ENCODE measurements at regions not wholly inside any gene's neighbourhood (a gene's known extent, or its start where the extent isn't known, plus 50 kb on each side); places are given as distances from the start of the nearest gene placed in this dataset.

DNA sequence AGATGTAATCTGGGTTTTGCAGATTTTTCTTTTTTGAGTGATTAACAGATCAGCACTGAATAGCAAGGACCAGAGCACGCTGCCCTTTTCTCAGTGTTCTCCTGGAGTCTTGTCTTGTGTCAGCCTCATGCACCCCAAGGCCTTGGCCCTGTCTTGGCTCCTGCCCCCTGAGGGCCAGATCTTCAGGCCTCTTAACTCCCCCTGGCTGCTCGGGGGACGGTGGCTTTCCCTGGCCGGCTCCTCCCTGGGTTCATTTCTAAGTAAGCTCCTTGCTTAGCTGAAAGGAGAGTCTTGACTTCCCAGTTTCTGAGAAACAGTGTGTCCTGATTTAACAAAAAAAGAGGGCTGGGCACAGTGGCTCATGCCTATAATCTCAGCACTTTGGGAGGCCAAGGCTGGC, 1139.3 kb downstream of the BRD1 start:
- no peak overlapping the region for H3K27ac ChIP-seq
- H3K4me3 ChIP-seq: no peak overlapping the region
- TF ChIP-seq, protein P1, sequence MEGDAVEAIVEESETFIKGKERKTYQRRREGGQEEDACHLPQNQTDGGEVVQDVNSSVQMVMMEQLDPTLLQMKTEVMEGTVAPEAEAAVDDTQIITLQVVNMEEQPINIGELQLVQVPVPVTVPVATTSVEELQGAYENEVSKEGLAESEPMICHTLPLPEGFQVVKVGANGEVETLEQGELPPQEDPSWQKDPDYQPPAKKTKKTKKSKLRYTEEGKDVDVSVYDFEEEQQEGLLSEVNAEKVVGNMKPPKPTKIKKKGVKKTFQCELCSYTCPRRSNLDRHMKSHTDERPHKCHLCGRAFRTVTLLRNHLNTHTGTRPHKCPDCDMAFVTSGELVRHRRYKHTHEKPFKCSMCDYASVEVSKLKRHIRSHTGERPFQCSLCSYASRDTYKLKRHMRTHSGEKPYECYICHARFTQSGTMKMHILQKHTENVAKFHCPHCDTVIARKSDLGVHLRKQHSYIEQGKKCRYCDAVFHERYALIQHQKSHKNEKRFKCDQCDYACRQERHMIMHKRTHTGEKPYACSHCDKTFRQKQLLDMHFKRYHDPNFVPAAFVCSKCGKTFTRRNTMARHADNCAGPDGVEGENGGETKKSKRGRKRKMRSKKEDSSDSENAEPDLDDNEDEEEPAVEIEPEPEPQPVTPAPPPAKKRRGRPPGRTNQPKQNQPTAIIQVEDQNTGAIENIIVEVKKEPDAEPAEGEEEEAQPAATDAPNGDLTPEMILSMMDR (IDR thresholded peaks at IDR 0.05): no peak
- no peak for DNase-seq (ENCODE audit: low spot score)

DNA sequence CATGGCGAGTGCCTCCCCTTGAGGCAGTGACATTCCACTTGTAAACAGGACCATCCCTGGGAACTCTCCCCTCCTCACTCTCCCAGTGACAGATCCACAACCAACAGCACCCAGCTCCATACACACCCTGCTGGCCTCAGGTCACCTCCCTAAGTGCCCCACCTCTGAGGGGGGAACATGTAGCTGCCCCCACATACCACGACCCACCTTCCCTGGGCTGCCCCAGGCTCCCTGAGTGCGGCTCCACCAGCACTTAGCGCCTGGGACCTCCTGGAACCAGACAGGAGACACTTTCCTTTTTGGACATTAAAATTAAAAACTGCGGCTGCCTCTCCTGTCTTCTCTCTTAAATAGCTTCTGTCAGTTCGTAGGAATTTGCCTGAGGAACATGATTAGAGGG, 1140.1 kb downstream of the BRD1 start:
- Histone ChIP-seq H3K27ac (no peak overlapping the region), H3K4me3 (no peak overlapping the region)
- no peak for DNase-seq (ENCODE audit: low spot score)
- TF ChIP-seq, protein P1 (IDR thresholded peaks at IDR 0.05): no peak

DNA sequence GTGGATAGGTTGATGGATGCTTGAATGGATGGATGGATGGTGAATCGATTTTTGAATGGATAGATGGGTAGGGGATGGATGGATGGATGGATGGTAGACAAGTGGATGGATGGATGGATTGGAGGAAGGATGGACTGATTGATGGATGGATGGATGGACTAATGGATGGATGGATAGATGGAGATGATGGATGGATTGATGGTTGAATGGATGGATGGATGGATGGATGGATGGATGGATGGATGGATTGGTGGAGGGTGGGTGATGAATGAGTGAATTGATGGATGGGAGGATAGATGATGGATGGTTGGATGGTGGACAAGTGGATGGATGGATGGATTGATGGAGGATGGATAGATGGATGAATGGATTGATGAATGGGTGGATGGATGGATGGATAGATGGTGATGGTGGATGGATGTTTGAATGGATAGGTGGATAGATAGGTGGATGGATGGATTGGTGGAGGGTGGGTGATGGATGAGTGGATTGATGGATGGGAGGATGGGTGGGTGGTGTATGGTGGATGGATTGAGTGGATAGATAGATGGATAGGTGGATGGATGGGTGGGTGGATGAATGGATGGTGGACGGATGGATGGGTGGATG, 1140.9 kb downstream of the BRD1 start:
- TF ChIP-seq, protein P1 (IDR thresholded peaks at IDR 0.05): no peak
- DNase-seq (ENCODE audit: low spot score): no peak
- Histone ChIP-seq H3K4me3 (no peak overlapping the region), H3K27ac (no peak overlapping the region)

DNA sequence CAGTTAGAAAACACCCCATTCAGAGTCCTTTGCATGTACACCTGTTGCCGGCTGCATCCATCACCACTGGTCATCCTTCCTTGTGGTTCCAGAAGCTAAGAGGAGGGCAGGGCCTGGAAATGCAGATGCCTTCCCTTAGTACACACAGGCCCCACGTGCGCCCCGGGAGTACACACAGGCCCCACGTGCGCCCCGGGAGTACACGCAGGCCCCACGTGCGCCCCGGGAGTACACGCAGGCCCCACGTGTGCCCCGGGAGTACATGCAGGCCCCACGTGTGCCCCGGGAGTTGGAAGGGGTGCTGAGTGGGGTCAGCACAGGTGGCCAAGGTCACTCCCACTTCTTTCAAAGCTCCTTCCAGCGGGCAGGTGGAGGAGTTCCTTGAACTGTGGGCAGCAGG, 1141.9 kb downstream of the BRD1 start:
- TF ChIP-seq, protein P1 (IDR thresholded peaks at IDR 0.05): no peak
- no peak for DNase-seq (ENCODE audit: low spot score)
- Histone ChIP-seq H3K27ac (no peak overlapping the region), H3K4me3 (no peak overlapping the region)

DNA sequence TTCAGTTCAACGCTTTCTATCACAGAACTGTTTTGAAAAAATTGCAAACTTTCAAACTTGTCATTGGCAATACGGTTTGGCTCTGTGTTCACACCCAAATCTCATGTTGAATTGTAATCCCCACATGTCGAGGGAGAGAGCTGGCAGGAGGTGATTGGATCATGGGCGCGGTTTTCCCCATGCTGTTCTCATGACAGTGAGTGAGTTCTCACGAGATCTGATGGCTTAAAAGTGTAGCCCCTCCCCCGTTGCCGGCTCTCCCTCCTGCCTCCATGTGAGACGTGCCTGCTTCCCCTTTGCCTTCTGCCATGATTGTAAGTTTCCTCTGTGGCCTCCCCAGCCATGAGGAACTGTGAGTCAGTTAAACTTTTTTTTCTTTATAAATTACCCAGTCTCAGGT, 1144.0 kb downstream of the BRD1 start:
- Histone ChIP-seq H3K27ac (no peak overlapping the region), H3K4me3 (no peak overlapping the region)
- no peak for DNase-seq (ENCODE audit: low spot score)
- TF ChIP-seq, protein P1 (IDR thresholded peaks at IDR 0.05): no peak

DNA sequence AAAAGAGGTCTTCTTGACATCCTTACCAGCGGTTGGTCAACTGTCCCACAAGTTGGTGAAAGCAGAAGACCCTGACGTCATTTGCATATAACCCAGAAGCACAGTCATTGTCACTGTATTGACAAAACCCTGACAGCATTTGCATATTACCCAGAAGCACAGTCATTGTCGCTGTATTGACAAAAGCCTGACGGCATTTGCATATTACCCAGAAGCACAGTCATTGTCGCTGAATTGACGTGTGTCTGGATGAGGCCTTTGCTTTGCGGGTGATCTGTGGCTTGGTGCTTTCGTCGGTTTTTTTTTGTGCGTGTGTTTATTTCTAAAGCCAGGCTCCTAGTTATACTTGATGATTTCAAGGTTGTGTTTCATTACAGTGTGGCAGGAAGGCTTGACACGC, 1145.2 kb downstream of the BRD1 start:
- H3K4me3 ChIP-seq: no peak overlapping the region
- DNase-seq (ENCODE audit: low spot score): no peak
- TF ChIP-seq, protein P1 (IDR thresholded peaks at IDR 0.05): no peak
- no peak overlapping the region for H3K27ac ChIP-seq

DNA sequence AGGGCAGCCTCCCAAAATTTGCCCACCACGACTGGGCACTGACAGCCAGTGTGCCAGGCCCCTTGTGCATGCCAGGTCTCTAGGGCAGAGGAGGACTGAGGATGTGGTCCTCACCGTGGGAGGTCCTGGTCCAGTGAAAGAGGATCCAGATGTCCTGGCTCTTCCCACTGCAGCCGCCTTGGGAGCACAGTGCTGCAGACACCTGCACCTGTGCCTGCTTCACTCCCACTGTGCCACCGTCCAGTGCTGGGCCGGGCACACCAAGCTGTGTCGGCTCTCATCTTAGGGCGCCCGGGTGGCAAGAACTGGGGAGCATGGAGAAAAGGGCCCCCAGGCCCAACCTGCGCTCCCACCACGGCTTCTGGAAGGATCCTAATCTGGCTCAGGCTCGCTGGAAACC, 1147.1 kb downstream of the BRD1 start:
- no peak for DNase-seq (ENCODE audit: low spot score)
- H3K27ac ChIP-seq: no peak overlapping the region
- H3K4me3 ChIP-seq: no peak overlapping the region
- TF ChIP-seq, protein P1 (IDR thresholded peaks at IDR 0.05): no peak
